H9 (cell line): ENCODE measurements at regions not wholly inside any gene's neighbourhood (a gene's known extent, or its start where the extent isn't known, plus 50 kb on each side); places are given as distances from the start of the nearest gene placed in this dataset.

ENCODE experiments used
- DNase-seq: peaks from one replicate; pipeline ENCODE4 v3.0.0-alpha.2; 2017
- H2AFZ ChIP-seq: one replicate; pipeline ENCODE4 v1.6.1; 2013; ENCODE audit warnings: mild to moderate bottlenecking, low read length, control low read depth, moderate library complexity
- H2AK5ac ChIP-seq: 2 replicates; pipeline ENCODE4 v1.6.1; 2013; ENCODE audit warnings: low read length, control low read depth, mixed read lengths; ENCODE audit not compliant: insufficient read length
- H2BK120ac ChIP-seq: one replicate; pipeline ENCODE4 v1.6.1; 2013; ENCODE audit warnings: low read depth, mild to moderate bottlenecking, low read length, control low read depth, inconsistent platforms; ENCODE audit not compliant: poor library complexity, severe bottlenecking
- H2BK12ac ChIP-seq: 2 replicates; pipeline ENCODE4 v1.6.1; 2013; ENCODE audit warnings: low read length, control low read depth, mixed read lengths, low read depth; ENCODE audit not compliant: insufficient read length
- H2BK15ac ChIP-seq: 2 replicates; pipeline ENCODE4 v1.6.1; 2013; ENCODE audit warnings: low read depth, low read length, control low read depth
- H2BK20ac ChIP-seq: one replicate; pipeline ENCODE4 v1.6.1; 2013; ENCODE audit warnings: low read depth, mild to moderate bottlenecking, low read length, control low read depth, inconsistent platforms; ENCODE audit not compliant: poor library complexity, severe bottlenecking
- H2BK5ac ChIP-seq: 2 replicates; pipeline ENCODE4 v1.6.1; 2013; ENCODE audit warnings: low read length, control low read depth, mixed read lengths; ENCODE audit not compliant: insufficient read length
- H3K14ac ChIP-seq: 2 replicates; pipeline ENCODE4 v1.6.1; 2013; ENCODE audit warnings: low read length, control low read depth; ENCODE audit not compliant: insufficient read depth
- H3K18ac ChIP-seq: 2 replicates; pipeline ENCODE4 v1.6.1; 2013; ENCODE audit warnings: low read depth, mild to moderate bottlenecking, mixed read lengths, low read length, control low read depth; ENCODE audit not compliant: insufficient read length
- H3K23ac ChIP-seq: 2 replicates; pipeline ENCODE4 v1.6.1; 2013; ENCODE audit warnings: low read length, control low read depth, mixed read lengths, low read depth; ENCODE audit not compliant: insufficient read length
- H3K23me2 ChIP-seq: 2 replicates; pipeline ENCODE4 v1.6.1; 2013; ENCODE audit warnings: low read depth, mild to moderate bottlenecking, mixed read lengths, low read length, control low read depth; ENCODE audit not compliant: insufficient read length, poor library complexity, severe bottlenecking
- H3K27ac ChIP-seq: 2 replicates; pipeline ENCODE4 v1.5.1; 2013; ENCODE audit warnings: low read length, control low read depth, mixed read lengths, low read depth; ENCODE audit not compliant: insufficient read length
- H3K27me3 ChIP-seq: 2 replicates; pipeline ENCODE4 v1.6.1; 2013; ENCODE audit warnings: low read length, control low read depth, inconsistent platforms; ENCODE audit not compliant: insufficient read depth
- H3K4ac ChIP-seq: 2 replicates; pipeline ENCODE4 v1.6.1; 2013; ENCODE audit warnings: low read depth, mild to moderate bottlenecking, control low read depth, inconsistent platforms, low read length, moderate library complexity
- H3K4me1 ChIP-seq: 2 replicates; pipeline ENCODE4 v1.6.1; 2013; ENCODE audit warnings: low read length, control low read depth, inconsistent platforms; ENCODE audit not compliant: insufficient read depth
- H3K4me2 ChIP-seq: 2 replicates; pipeline ENCODE4 v1.6.1; 2013; ENCODE audit warnings: low read length, control low read depth, mixed read lengths; ENCODE audit not compliant: insufficient read length, insufficient read depth
- H3K56ac ChIP-seq: 2 replicates; pipeline ENCODE4 v1.6.1; 2013; ENCODE audit warnings: low read depth, mild to moderate bottlenecking, mixed read lengths, low read length, control low read depth; ENCODE audit not compliant: insufficient read length
- H3K79me1 ChIP-seq: 2 replicates; pipeline ENCODE4 v1.6.1; 2013; ENCODE audit warnings: low read depth, mild to moderate bottlenecking, moderate library complexity, low read length, control low read depth, inconsistent platforms; ENCODE audit not compliant: insufficient read depth, poor library complexity, severe bottlenecking
- H3K79me2 ChIP-seq: 2 replicates; pipeline ENCODE4 v1.6.1; 2013; ENCODE audit warnings: low read length, control low read depth, inconsistent platforms; ENCODE audit not compliant: insufficient read depth
- H3K9ac ChIP-seq: 2 replicates; pipeline ENCODE4 v1.6.1; 2013; ENCODE audit warnings: low read length, control low read depth, mixed read lengths; ENCODE audit not compliant: insufficient read length; ENCODE audit errors: extremely low read depth
- H3K9me3 ChIP-seq: one replicate; pipeline ENCODE4 v1.6.1; 2013; ENCODE audit warnings: low read depth, low read length, inconsistent platforms; ENCODE audit not compliant: control insufficient read depth
- H3T11ph ChIP-seq: one replicate; pipeline ENCODE4 v1.6.1; 2013; ENCODE audit warnings: mild to moderate bottlenecking, low read length, control low read depth, inconsistent platforms
- H4K20me1 ChIP-seq: one replicate; pipeline ENCODE4 v1.6.1; 2013; ENCODE audit not compliant: control insufficient read depth, insufficient read length, insufficient read depth
- H4K5ac ChIP-seq: 2 replicates; pipeline ENCODE4 v1.6.1; 2013; ENCODE audit warnings: low read depth, mild to moderate bottlenecking, mixed read lengths, low read length, control low read depth; ENCODE audit not compliant: insufficient read length
- H4K8ac ChIP-seq: replicated peaks from 2 replicates; pipeline ENCODE4 v1.6.1; 2013; ENCODE audit warnings: low read length, control low read depth, mixed read lengths, low read depth; ENCODE audit not compliant: insufficient read length
- H4K91ac ChIP-seq: 2 replicates; pipeline ENCODE4 v1.6.1; 2013; ENCODE audit warnings: low read depth, mild to moderate bottlenecking, moderate library complexity, mixed read lengths, low read length, control low read depth; ENCODE audit not compliant: insufficient read length
- H3K27ac Mint-ChIP-seq, 3 experiments: 2 replicates in 2 of 3; 3 replicates in 1 of 3; pipeline ENCODE4 v1.8.0; 2020 to 2021; ENCODE audit warnings: mixed read lengths in 3 of 3, mild to moderate bottlenecking in 1 of 3, moderate library complexity in 1 of 3
- H3K27me3 Mint-ChIP-seq: 2 replicates; pipeline ENCODE4 v1.8.0; 2021; ENCODE audit warnings: low read depth, mild to moderate bottlenecking, moderate library complexity, mixed read lengths
- H3K36me3 Mint-ChIP-seq, 3 experiments: 2 replicates in 2 of 3; 3 replicates in 1 of 3; pipeline ENCODE4 v1.8.0; 2020 to 2021; ENCODE audit warnings: low read depth in 3 of 3, mixed read lengths in 3 of 3; ENCODE audit not compliant: insufficient read depth in 1 of 3
- H3K4me1 Mint-ChIP-seq, 2 experiments: 2 replicates each; pipeline ENCODE4 v1.8.0; 2020; ENCODE audit warnings: mixed read lengths in 2 of 2
- H3K4me3 Mint-ChIP-seq, 2 experiments: 2 replicates in 1 of 2; 3 replicates in 1 of 2; pipeline ENCODE4 v1.8.0; 2020 to 2021; ENCODE audit warnings: mild to moderate bottlenecking in 2 of 2, mixed read lengths in 2 of 2, moderate library complexity in 1 of 2
- H3K9me3 Mint-ChIP-seq, 2 experiments: 2 replicates in 1 of 2; 3 replicates in 1 of 2; pipeline ENCODE4 v1.8.0; 2020; ENCODE audit warnings: mild to moderate bottlenecking in 2 of 2, mixed read lengths in 2 of 2, moderate library complexity in 1 of 2
- WGBS: extraction: QIAGEN DNeasy Blood & Tissue Kit; methylation state at CpG from one replicate; pipeline ENCODE4 v1.1.7; 2013; ENCODE audit warnings: missing lambda C conversion rate, low lambda C conversion rate, mixed read lengths; ENCODE audit not compliant: insufficient read length; ENCODE audit errors: extremely low coverage; 5-methylcytosine and 5-hydroxymethylcytosine counted together
- TF ChIP-seq, protein P1 (sequence below): fragments of 200-600 bp; sonication (generic); conservative IDR thresholded peaks from 3 replicates; pipeline ENCODE4 v1.8.0; 2021; ENCODE audit warnings: antibody characterized with exemption, mild to moderate bottlenecking

DNA sequence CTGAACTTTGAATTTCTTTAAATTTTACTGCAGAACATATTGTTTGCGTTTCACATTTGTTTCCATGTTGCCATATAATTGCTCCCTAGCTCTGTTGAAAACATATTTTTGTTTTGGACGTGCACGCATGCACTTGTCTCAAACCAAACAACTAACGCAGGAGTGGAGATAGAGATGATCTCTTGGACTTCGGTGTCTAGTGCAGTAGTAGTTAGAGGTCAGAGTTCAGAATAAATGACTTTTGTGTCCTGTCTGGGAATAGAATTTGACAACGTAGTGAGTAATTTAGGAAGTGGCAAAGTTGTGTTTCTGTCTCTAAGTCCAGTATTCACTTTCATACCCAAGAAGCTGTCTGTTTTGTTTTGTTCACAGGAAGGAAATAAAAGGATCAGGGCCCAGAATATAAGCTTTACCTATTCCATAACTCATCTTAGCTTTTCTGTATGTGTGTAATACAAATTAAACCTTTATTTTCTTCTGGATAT is 173.8 kb downstream of the AEBP2 start:
- Histone ChIP-seq H4K8ac (no peak overlapping the region), H2BK120ac (no peak overlapping the region), H3K27ac (no peak overlapping the region), H2BK15ac (no peak overlapping the region), H3K4ac (no peak overlapping the region), H3K79me1 (no peaks in the 10 kb centered on the region), H3K14ac (no peak overlapping the region), H3K4me2 (no peak overlapping the region), H2BK20ac (no peak overlapping the region), H3K9ac (no peak overlapping the region), H2AFZ (no peak overlapping the region), H2BK5ac (no peak overlapping the region), H4K20me1 (no peaks in the 10 kb centered on the region), H3K27me3 (no peaks in the 10 kb centered on the region), H3K23me2 (no peaks in the 10 kb centered on the region), H2AK5ac (no peak overlapping the region), H3K79me2 (no peaks in the 10 kb centered on the region), H3K23ac (no peak overlapping the region), H3K18ac (no peak overlapping the region), H3T11ph (no peak overlapping the region), H3K4me1 (peaks cover 4% of the 10 kb centered on the region; the same call in 1 of the 2 replicates), H4K5ac (no peak overlapping the region), H3K56ac (no peak overlapping the region), H3K9me3 (no peaks in the 10 kb centered on the region), H2BK12ac (no peak overlapping the region), H4K91ac (no peak overlapping the region)
- peaks cover 16 to 20% of the 10 kb centered on the region in 2 experiments for H3K4me1 Mint-ChIP-seq
- WGBS, result no CpG with 5 or more reads among the region's 6 CpGs
- H3K9me3 Mint-ChIP-seq, result peaks cover 11 to 13% of the 10 kb centered on the region in 2 experiments
- TF ChIP-seq, protein P1, sequence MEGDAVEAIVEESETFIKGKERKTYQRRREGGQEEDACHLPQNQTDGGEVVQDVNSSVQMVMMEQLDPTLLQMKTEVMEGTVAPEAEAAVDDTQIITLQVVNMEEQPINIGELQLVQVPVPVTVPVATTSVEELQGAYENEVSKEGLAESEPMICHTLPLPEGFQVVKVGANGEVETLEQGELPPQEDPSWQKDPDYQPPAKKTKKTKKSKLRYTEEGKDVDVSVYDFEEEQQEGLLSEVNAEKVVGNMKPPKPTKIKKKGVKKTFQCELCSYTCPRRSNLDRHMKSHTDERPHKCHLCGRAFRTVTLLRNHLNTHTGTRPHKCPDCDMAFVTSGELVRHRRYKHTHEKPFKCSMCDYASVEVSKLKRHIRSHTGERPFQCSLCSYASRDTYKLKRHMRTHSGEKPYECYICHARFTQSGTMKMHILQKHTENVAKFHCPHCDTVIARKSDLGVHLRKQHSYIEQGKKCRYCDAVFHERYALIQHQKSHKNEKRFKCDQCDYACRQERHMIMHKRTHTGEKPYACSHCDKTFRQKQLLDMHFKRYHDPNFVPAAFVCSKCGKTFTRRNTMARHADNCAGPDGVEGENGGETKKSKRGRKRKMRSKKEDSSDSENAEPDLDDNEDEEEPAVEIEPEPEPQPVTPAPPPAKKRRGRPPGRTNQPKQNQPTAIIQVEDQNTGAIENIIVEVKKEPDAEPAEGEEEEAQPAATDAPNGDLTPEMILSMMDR, result no peak
- H3K4me3 Mint-ChIP-seq, result no peak overlapping the region
- H3K27ac Mint-ChIP-seq, result no peak overlapping the region; a peak in 1 of 7 replicates
- H3K27me3 Mint-ChIP-seq, result no peaks in the 10 kb centered on the region
- H3K36me3 Mint-ChIP-seq, result peaks cover 8 to 20% (median 13%) of the 10 kb centered on the region in 3 experiments
- DNase-seq, result no peak
